Endodermal cell (in vitro differentiated cells): ENCODE measurements at regions not wholly inside any gene's neighbourhood (a gene's known extent, or its start where the extent isn't known, plus 50 kb on each side); places are given as distances from the start of the nearest gene placed in this dataset.

ENCODE experiments used
- DNase-seq: peaks from one replicate; pipeline ENCODE4 v3.0.0-alpha.2; 2017
- H3K27ac ChIP-seq: 2 replicates; pipeline ENCODE4 v1.5.1; 2013; ENCODE audit warnings: mild to moderate bottlenecking, low read depth, low read length, moderate library complexity
- H3K27me3 ChIP-seq: 2 replicates; pipeline ENCODE4 v1.6.1; 2013; ENCODE audit warnings: mild to moderate bottlenecking, low read length, moderate library complexity; ENCODE audit not compliant: insufficient read depth, control insufficient read depth, poor library complexity, severe bottlenecking
- H3K36me3 ChIP-seq: 2 replicates; pipeline ENCODE4 v1.7.0; 2013; ENCODE audit warnings: mild to moderate bottlenecking, low read length, moderate library complexity; ENCODE audit not compliant: control insufficient read depth, insufficient read depth
- H3K4me1 ChIP-seq: one replicate; pipeline ENCODE4 v1.7.0; 2013; ENCODE audit warnings: low read length; ENCODE audit not compliant: control insufficient read depth, insufficient read depth
- H3K4me3 ChIP-seq: 2 replicates; pipeline ENCODE4 v1.5.1; 2013; ENCODE audit warnings: mild to moderate bottlenecking, low read length, moderate library complexity
- H3K9ac ChIP-seq: 2 replicates; pipeline ENCODE4 v1.6.1; 2013; ENCODE audit warnings: mild to moderate bottlenecking, low read length, moderate library complexity; ENCODE audit not compliant: poor library complexity, severe bottlenecking; ENCODE audit errors: extremely low read depth
- H3K9me3 ChIP-seq: 2 replicates; pipeline ENCODE4 v1.6.1; 2013; ENCODE audit warnings: mild to moderate bottlenecking, low read length, moderate library complexity; ENCODE audit not compliant: control insufficient read depth
- H3K27ac Mint-ChIP-seq: 2 replicates; pipeline ENCODE4 v1.8.0; 2020; ENCODE audit warnings: mixed read lengths
- H3K27me3 Mint-ChIP-seq: 2 replicates; pipeline ENCODE4 v1.8.0; 2021; ENCODE audit warnings: mild to moderate bottlenecking, mixed read lengths; ENCODE audit not compliant: insufficient read depth
- H3K36me3 Mint-ChIP-seq: 2 replicates; pipeline ENCODE4 v1.8.0; 2020; ENCODE audit warnings: low read depth, mixed read lengths
- H3K4me1 Mint-ChIP-seq: 2 replicates; pipeline ENCODE4 v1.8.0; 2020; ENCODE audit warnings: mixed read lengths
- H3K4me3 Mint-ChIP-seq: 2 replicates; pipeline ENCODE4 v1.8.0; 2020; ENCODE audit warnings: mild to moderate bottlenecking, moderate library complexity, mixed read lengths
- H3K9me3 Mint-ChIP-seq: 2 replicates; pipeline ENCODE4 v1.8.0; 2020; ENCODE audit warnings: mild to moderate bottlenecking, mixed read lengths
- WGBS, 2 experiments: methylation state at CpG; one replicate each; pipeline versions ENCODE4 v1.1.5 to v1.1.7; 2013; ENCODE audit warnings: missing lambda C conversion rate in 2 of 2, mixed read lengths in 1 of 2; ENCODE audit not compliant: insufficient coverage in 1 of 2, insufficient read length in 1 of 2; 5-methylcytosine and 5-hydroxymethylcytosine counted together
- TF ChIP-seq, protein P1 (sequence below): fragments of 200-600 bp; sonication (generic); conservative IDR thresholded peaks from 2 replicates; pipeline ENCODE4 v1.5.0; 2021; ENCODE audit warnings: antibody characterized with exemption, mild to moderate bottlenecking

GRCh38 chr1:166738873-166739272 is 100.4 kb upstream of the POGK start:
- H3K9ac ChIP-seq, result no peak overlapping the region
- H3K27me3 Mint-ChIP-seq, result no peaks in the 10 kb centered on the region
- no peaks in the 10 kb centered on the region for H3K36me3 ChIP-seq
- H3K27ac Mint-ChIP-seq, result no peak overlapping the region
- no peak for DNase-seq
- no peaks in the 10 kb centered on the region for H3K36me3 Mint-ChIP-seq
- H3K9me3 Mint-ChIP-seq, result peaks cover 6% of the 10 kb centered on the region
- no peak overlapping the region for H3K27ac ChIP-seq
- H3K27me3 ChIP-seq, result no peaks in the 10 kb centered on the region
- H3K4me1 ChIP-seq, result no peaks in the 10 kb centered on the region
- WGBS, 2 experiments, result 71% methylated on average over 2 of the region's 2 CpGs; no CpG with 5 or more reads in 1 of the 2 experiments
- H3K9me3 ChIP-seq, result no peaks in the 10 kb centered on the region
- H3K4me1 Mint-ChIP-seq, result no peaks in the 10 kb centered on the region
- TF ChIP-seq, protein P1, sequence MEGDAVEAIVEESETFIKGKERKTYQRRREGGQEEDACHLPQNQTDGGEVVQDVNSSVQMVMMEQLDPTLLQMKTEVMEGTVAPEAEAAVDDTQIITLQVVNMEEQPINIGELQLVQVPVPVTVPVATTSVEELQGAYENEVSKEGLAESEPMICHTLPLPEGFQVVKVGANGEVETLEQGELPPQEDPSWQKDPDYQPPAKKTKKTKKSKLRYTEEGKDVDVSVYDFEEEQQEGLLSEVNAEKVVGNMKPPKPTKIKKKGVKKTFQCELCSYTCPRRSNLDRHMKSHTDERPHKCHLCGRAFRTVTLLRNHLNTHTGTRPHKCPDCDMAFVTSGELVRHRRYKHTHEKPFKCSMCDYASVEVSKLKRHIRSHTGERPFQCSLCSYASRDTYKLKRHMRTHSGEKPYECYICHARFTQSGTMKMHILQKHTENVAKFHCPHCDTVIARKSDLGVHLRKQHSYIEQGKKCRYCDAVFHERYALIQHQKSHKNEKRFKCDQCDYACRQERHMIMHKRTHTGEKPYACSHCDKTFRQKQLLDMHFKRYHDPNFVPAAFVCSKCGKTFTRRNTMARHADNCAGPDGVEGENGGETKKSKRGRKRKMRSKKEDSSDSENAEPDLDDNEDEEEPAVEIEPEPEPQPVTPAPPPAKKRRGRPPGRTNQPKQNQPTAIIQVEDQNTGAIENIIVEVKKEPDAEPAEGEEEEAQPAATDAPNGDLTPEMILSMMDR, result no peak
- H3K4me3 Mint-ChIP-seq, result no peak overlapping the region
- H3K4me3 ChIP-seq, result no peak overlapping the region

DNA sequence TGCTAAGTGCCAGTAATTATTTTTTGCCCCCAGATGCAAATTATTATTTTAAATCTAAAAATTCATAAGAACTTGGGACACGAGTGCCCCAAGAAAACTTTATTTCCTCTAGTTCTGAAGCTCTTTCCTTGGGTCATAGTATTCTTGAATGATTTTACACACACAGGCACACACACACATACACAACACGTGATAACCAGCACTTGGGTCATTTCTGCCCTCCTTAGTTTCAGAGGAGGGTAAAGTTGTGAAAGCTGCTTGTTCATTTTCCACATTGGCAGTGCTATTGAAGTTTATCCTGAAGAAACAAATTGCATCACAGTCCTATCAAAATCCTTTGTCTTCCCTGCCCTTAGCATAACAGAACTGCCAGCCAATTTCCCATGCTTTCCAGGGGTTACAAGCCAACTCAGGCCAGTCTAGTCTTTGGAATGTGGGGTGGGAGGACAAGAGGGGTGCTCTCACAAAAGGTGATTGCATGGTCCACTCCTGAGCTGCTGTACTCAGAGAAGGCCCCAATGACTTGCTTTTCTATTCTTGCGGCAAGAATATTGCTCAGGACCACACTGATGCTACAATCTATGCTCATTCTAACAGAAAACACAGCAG is 98.5 kb upstream of the POGK start:
- no peak overlapping the region for H3K27ac Mint-ChIP-seq
- no peak overlapping the region for H3K9ac ChIP-seq
- TF ChIP-seq, protein P1, result no peak
- DNase-seq, result no peak
- H3K36me3 Mint-ChIP-seq, result no peaks in the 10 kb centered on the region
- H3K4me1 ChIP-seq, result no peaks in the 10 kb centered on the region
- WGBS, 2 experiments, result 91 to 100% methylated on average over 3 of the region's 3 CpGs
- H3K4me3 Mint-ChIP-seq, result no peak overlapping the region
- H3K27me3 Mint-ChIP-seq, result no peaks in the 10 kb centered on the region
- peaks cover 6% of the 10 kb centered on the region for H3K9me3 Mint-ChIP-seq
- H3K27me3 ChIP-seq, result no peaks in the 10 kb centered on the region
- no peaks in the 10 kb centered on the region for H3K4me1 Mint-ChIP-seq
- no peaks in the 10 kb centered on the region for H3K36me3 ChIP-seq
- H3K9me3 ChIP-seq, result peaks cover 6% of the 10 kb centered on the region
- H3K27ac ChIP-seq, result no peak overlapping the region
- H3K4me3 ChIP-seq, result no peak overlapping the region

- Mint-ChIP-seq H3K27ac (no peak overlapping the region), H3K27me3 (no peaks in the 10 kb centered on the region), H3K4me1 (peaks cover 2% of the 10 kb centered on the region), H3K36me3 (no peaks in the 10 kb centered on the region), H3K4me3 (no peak overlapping the region), H3K9me3 (no peaks in the 10 kb centered on the region)
- no peak overlapping the region for H3K9ac ChIP-seq
- H3K4me1 ChIP-seq, result no peaks in the 10 kb centered on the region
- no peak overlapping the region for H3K4me3 ChIP-seq
- H3K9me3 ChIP-seq, result no peaks in the 10 kb centered on the region
- no peak overlapping the region for H3K27ac ChIP-seq
- no peak for DNase-seq
- H3K27me3 ChIP-seq, result no peaks in the 10 kb centered on the region
- TF ChIP-seq, protein P1, result no peak
- 100% methylated on average over 1 of the region's 1 CpG for WGBS, 2 experiments
- no peaks in the 10 kb centered on the region for H3K36me3 ChIP-seq
Measured at GRCh38 chr1:166763318-166763717, 76.0 kb upstream of the POGK start.
